SK-N-SH treated with all-trans-retinoic acid at 6 μM for 48 hours (cell line): ENCODE measurements at regions not wholly inside any gene's neighbourhood (a gene's known extent, or its start where the extent isn't known, plus 50 kb on each side); places are given as distances from the start of the nearest gene placed in this dataset.

Source experiments
- ARNTL ChIP-seq: fragments of 450-650 bp; formaldehyde crosslinking; IDR thresholded peaks from 2 replicates; pipeline ENCODE4 v1.5.0; 2020; ENCODE audit warnings: low read depth, mild to moderate bottlenecking, moderate library complexity, borderline replicate concordance
- BACH2 ChIP-seq: fragments of 250-450 bp; sonication (Bioruptor Pico); IDR thresholded peaks from 2 replicates; pipeline ENCODE4 v1.9.0; 2021; ENCODE audit warnings: mild to moderate bottlenecking, borderline replicate concordance
- CSDC2 ChIP-seq: fragments of 250-450 bp; sonication (Bioruptor Pico); IDR thresholded peaks from 2 replicates; pipeline ENCODE4 v1.5.0; 2020; ENCODE audit warnings: mild to moderate bottlenecking, moderate library complexity
- OSR1 ChIP-seq: fragments of 250-450 bp; sonication (Bioruptor Pico); IDR thresholded peaks from 2 replicates; pipeline ENCODE4 v1.8.0; 2022; ENCODE audit warnings: moderate library complexity, mild to moderate bottlenecking, inconsistent platforms
- PPARA ChIP-seq: fragments of 250-450 bp; sonication (Bioruptor Pico); IDR thresholded peaks from 2 replicates; pipeline ENCODE4 v1.5.0; 2020; ENCODE audit warnings: mild to moderate bottlenecking, borderline replicate concordance
- RARB ChIP-seq: fragments of 250-450 bp; sonication (Bioruptor Pico); IDR thresholded peaks from 2 replicates; pipeline ENCODE4 v1.8.0; 2021; ENCODE audit warnings: mild to moderate bottlenecking, moderate library complexity
- SNAI2 ChIP-seq: fragments of 250-450 bp; sonication (Bioruptor Pico); IDR thresholded peaks from 2 replicates; pipeline ENCODE4 v1.5.0; 2020; ENCODE audit warnings: mild to moderate bottlenecking, moderate library complexity
- TOX ChIP-seq: fragments of 250-450 bp; sonication (Bioruptor Pico); IDR thresholded peaks from 2 replicates; pipeline ENCODE4 v1.8.0; 2021; ENCODE audit warnings: mild to moderate bottlenecking, moderate library complexity, borderline replicate concordance
- ZC3H10 ChIP-seq: fragments of 250-450 bp; sonication (Bioruptor Pico); IDR thresholded peaks from 2 replicates; pipeline ENCODE4 v1.5.1; 2021; ENCODE audit warnings: mild to moderate bottlenecking, moderate library complexity
- ZFP3 ChIP-seq: fragments of 250-450 bp; sonication (Bioruptor Pico); IDR thresholded peaks from 2 replicates; pipeline ENCODE4 v1.5.0; 2020; ENCODE audit warnings: mild to moderate bottlenecking, moderate library complexity
- ZFP30 ChIP-seq: fragments of 450-650 bp; formaldehyde crosslinking; IDR thresholded peaks from 2 replicates; pipeline ENCODE4 v1.5.0; 2022; ENCODE audit warnings: mild to moderate bottlenecking, moderate library complexity
- ZNF565 ChIP-seq: fragments of 450-650 bp; formaldehyde crosslinking; conservative IDR thresholded peaks from 2 replicates; pipeline ENCODE4 v1.5.0; 2020; ENCODE audit warnings: low read depth, mild to moderate bottlenecking, moderate library complexity
- ZNF8 ChIP-seq: fragments of 450-650 bp; formaldehyde crosslinking; IDR thresholded peaks from 2 replicates; pipeline ENCODE4 v1.5.0; 2020; ENCODE audit warnings: mild to moderate bottlenecking, moderate library complexity
- TF ChIP-seq, protein P1 (sequence below): fragments of 250-450 bp; sonication (Bioruptor Pico); IDR thresholded peaks from 2 replicates; pipeline ENCODE4 v1.8.0; 2020; ENCODE audit warnings: mild to moderate bottlenecking, moderate library complexity, borderline replicate concordance

DNA sequence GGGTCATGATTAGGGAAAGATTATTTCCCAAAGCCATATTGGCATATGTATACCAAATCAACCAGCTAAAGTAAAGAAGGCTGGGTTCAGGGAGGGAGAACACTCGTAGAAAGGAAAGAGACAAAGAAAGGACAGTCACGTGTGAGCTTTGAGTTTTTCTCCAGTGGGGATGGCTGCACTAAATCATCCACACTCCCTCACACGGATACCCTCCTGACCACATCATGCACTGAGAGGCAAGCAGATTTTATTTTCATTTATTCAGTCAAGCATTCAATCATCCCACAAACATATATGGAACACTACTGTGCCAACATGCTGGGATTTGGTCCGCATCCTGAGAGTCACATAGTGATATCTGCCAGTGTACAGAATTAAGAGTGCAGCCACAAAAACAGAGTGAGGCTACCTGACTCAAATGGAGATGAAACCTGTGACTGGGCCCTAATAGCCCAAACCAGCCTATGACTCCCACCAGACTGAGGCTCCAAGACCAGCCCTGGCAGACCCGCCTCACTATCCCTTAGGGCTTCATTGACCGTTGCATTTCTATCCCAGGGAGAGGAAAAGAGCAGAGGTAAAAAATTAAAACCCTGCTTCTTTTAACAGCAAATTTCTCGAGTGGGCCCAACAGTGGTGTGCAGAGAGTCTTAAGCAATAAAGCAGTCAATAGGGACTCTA lies 155.9 kb downstream of the BARHL2 start:
- TF ChIP-seq OSR1 (CRISPR knock-in tag): no peak
- TF ChIP-seq RARB (CRISPR knock-in tag): no peak
- no peak for TF ChIP-seq ZNF8 (CRISPR knock-in tag)
- TF ChIP-seq, protein P1, sequence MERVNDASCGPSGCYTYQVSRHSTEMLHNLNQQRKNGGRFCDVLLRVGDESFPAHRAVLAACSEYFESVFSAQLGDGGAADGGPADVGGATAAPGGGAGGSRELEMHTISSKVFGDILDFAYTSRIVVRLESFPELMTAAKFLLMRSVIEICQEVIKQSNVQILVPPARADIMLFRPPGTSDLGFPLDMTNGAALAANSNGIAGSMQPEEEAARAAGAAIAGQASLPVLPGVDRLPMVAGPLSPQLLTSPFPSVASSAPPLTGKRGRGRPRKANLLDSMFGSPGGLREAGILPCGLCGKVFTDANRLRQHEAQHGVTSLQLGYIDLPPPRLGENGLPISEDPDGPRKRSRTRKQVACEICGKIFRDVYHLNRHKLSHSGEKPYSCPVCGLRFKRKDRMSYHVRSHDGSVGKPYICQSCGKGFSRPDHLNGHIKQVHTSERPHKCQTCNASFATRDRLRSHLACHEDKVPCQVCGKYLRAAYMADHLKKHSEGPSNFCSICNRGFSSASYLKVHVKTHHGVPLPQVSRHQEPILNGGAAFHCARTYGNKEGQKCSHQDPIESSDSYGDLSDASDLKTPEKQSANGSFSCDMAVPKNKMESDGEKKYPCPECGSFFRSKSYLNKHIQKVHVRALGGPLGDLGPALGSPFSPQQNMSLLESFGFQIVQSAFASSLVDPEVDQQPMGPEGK (CRISPR knock-in tag): no peak
- TF ChIP-seq ZFP30: no peak
- TF ChIP-seq PPARA (CRISPR knock-in tag): no peak
- TF ChIP-seq SNAI2 (CRISPR knock-in tag): no peak
- TF ChIP-seq TOX (CRISPR knock-in tag): no peak
- no peak for TF ChIP-seq ARNTL (CRISPR knock-in tag)
- TF ChIP-seq BACH2 (CRISPR knock-in tag): no peak
- no peak for TF ChIP-seq ZNF565
- TF ChIP-seq ZC3H10 (CRISPR knock-in tag): no peak
- TF ChIP-seq CSDC2: no peak
- TF ChIP-seq ZFP3 (CRISPR knock-in tag): no peak
